ENCODE measurements at regions not wholly inside any gene's neighbourhood (a gene's known extent, or its start where the extent isn't known, plus 50 kb on each side); places are given as distances from the start of the nearest gene placed in this dataset.

DNA sequence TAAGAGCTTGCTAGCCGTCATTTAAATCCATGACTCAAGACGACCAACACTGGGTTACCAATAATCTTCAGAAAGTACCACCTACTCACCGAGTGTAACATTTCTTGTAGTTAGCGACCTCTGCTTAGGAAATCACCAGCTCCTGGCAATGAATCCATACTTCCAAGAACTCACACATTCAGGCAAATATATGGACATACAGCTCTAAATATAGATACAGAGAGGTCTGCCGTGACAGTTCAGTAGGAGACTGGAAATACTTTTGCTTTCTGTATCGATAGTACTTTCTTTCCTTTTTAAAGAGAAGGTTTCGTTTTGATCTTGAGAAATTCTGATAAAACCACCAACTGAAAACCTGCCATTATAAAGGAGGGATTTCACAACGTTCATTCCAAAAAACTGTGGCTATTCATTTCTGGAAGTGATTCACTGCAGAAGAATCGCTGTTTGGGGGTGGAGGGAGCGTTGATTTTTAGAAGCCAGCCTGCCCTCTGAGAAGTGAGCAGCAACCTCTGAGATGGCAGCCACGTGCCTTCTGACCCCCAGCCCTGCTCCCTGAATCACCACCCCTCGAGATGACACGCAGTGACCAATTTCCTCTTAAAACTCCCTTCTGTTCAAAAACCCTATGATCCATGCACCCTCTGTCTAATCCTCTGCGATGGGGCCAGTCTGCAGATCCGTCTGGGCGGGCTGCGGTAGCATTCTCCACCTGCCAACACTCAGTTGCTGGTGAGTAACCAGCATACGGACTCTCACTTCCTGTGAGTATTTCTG is 179.0 kb upstream of the KLF14 start:
- peak; percentile 87 for DNase-seq

DNA sequence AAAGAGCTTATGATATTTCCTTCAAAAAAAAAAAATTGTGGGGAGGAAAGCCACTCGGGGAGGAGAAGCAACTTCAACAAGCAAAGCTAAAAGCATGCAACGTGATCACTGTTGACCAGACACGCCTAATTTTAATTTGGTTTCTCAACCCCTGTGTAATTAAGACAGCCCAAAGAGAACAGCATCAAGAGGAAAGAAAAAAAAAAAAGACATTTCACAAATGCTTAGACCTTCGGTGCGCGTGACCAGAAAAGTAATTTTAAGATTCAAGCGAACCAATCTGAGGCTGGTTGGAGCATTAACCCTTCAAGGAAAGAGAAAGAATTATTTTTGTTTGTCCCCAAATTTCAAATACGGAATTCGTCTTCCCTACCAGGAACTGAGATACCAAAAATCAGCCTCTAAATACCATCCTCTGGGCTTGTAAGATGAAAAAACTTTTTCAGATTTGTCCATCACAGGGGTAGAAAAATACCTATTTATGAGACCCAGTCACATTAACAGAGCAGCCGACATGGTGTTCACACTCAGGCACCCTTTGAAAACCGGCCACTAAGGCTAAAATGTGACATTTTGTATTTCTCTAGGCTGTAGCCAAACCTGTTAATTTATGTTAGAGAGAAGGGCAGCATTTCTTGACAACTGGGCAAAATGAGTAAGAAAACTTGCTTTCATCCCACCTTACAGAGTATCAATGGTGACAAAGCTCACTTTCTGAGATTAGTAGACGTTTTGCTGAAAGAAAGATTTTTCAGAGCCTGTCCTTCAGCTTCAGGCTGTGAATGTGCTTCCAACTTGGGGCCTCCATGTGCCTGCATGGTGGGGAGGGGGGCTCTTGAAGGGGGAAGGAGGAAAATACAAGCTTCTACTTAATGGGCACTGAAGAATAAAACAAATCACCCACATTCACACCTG is 179.9 kb upstream of the KLF14 start:
- no peak for DNase-seq

DNA sequence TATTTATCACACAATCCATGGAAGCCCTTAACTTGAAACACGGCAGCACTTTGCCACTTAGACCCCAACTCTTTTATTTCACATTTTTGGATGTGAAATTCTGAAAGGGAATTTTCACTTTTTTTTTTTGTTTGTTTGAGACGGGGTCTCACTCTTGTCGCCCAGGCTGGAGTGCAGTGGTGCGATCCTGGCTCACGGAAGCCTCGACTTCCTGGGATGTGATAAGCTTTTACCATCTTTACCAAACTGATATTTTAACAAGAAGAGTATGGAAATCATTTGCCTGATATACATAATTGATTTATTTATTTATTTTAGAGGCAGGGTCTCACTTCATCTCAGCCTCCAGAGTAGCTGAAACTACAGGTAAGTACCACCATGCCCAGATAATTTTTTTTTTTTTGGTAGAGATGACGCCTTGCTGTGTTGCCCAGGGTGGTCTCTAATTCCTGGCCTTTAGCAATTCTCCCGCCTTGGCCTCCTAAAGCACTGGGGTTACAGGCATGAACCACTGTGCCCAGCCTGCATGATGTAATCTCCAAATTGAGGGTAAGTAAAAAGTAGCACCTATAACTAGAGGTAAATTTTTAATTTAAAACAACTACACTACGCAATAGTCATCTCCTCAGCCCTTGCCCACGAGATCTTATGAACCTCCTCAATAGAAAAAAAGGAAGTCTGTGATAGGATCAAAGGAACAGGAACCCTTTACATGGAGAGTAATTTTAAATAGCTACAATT is 180.7 kb upstream of the KLF14 start:
- DNase-seq = no peak

DNA sequence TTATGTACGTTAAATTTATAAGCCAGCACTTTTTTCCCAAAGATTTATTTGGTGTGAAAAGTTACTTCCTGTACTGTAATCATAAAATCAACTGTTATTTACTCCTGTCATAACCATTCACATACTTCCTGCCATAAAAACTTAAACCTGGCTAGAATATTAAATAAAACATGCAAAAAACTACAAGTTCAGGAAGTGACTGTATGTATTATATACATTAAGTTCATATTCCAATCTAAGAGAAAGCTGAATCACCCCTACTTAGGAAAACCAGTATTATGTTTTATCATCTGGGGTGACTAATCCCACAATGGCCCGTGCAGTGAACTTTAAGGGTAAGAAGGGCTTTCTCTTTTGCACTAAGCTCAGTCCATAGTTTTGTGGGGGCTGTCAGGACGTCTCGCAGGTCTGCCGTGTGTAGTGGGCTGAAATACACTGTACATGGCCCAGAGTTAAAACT is 183.7 kb upstream of the KLF14 start:
- DNase-seq = peak; percentile 34

DNA sequence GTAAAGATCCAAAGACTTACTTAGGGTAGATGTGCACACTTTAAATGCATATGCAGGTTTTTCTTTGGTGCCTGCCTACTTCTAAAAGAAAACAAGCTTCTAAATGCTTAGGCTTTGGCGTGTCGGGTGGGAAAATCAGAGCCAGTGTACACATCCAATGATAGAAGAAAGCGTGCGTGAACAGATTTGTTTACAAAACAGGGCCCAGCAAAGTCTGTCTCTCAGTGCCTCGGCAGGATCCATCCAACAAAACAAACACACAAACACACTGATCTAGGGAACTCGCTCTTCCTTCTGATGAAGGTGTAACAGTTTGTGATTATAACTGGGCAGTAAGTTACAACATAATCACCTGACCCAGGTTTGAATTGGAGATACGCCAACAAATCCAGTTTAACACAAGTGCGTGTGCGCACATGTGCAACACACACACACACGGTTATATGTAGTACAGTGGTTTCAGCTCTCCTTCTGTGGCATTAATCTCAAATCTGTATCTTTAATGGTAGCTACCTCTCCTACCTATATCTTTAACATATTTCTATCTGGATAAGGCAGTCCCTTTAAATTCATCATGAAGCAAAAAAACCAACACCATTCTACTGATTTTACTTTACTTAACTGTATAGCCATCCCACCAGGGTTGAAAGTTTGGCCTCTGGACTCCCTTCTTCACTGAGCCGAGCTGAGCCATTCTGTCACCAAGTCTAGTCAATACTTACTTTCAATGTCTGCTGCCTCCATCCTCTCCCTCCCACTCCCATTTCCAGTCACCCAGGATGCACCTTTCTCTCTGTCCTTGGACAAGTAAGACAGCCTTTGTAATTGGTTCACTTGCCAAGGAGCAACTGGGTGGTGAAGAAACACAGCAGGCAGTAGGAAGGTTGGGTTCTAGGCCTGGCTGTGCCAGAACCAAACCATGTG is 184.4 kb upstream of the KLF14 start:
- no peak for DNase-seq

DNA sequence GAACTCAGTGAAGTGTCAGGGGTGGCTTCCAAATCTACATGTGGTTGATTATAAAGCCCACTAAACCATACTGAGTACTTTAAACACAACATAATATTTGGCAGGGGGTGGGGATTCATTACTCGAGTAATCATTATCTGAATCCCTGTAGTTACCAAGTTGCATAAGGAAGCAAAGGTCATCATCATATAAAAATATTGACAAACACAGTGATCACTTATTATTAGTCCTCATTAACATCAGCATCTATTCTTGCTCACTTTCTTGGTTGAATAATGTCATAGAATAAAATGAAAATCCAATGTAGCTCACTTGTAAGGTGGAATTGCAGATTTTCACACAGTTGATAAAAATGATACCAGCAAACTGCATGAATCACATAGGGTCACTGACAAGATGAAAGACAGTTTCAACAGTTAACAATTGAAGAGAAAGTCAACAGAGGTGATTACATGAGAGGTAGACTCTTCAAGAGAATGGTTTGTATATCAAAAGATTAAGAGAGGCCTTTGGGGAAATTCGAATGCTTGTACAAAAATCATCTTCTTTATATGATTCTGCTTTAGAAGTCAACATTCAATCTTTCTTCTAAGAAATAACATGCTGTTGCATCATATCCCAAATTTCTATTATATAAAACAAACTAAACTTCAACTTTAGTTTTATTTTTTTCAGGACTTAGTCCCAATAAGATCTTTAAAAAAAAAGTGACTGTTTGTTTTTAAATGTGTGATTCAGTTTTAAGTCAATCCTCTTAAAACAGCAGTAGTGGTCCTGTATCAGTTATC is 185.5 kb upstream of the KLF14 start:
- DNase-seq = no peak

DNA sequence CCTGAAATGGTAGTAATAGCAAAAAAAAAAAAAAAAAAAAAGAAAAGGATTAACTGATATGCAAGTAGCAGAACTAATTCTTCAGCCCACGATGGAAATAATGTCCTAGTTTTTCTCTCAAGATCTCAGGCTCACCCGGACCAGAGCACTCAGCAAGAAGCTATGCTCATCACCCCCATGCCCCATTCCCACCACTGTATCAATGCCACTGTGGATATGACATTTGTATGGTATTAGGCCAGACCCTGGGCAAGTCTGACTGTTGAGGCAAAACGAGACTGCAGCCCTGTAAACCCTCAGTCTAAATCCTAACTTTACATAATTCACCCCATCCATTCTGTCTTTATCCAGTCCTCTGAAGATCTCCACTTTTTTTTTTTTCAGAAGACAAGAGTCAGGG is 186.1 kb upstream of the KLF14 start:
- DNase-seq = no peak

DNA sequence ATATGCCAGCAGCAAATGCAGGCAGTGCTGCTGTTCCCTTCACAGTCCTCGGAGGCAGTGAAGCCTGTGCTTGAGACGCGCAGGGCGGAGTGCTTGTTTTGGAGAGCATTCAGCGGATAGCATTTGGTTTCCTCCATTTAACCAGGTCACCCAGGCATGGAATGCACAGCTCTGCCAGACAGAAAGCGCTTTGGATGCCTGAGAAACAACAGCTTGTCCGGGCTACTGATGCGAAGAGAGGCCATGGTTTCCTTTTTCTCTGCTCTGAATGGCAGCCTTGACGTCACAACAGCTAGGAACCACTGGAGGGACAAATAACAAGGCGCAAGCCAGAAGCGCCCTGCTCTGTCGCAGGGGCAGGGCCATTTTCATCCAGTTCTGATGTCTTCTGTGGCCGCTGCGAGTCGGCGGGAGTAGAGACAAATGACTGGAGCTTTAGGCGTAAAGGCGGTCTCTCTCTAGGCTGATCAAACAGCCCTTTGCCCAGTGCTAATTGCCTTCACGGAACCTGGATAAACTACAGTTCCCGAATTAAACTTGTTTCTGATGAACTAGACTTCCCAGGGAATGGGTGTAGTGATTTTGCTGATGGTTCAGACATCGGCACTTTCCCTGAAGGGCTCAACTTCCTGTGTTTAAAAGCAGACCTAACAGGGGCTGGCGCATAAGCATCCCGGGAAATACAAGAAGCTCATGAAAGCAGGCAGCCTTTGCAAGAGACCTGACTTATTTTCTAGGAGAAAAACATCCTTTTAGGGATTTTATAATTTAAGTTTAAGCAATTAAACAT is 187.6 kb upstream of the KLF14 start:
- no peak for DNase-seq

DNA sequence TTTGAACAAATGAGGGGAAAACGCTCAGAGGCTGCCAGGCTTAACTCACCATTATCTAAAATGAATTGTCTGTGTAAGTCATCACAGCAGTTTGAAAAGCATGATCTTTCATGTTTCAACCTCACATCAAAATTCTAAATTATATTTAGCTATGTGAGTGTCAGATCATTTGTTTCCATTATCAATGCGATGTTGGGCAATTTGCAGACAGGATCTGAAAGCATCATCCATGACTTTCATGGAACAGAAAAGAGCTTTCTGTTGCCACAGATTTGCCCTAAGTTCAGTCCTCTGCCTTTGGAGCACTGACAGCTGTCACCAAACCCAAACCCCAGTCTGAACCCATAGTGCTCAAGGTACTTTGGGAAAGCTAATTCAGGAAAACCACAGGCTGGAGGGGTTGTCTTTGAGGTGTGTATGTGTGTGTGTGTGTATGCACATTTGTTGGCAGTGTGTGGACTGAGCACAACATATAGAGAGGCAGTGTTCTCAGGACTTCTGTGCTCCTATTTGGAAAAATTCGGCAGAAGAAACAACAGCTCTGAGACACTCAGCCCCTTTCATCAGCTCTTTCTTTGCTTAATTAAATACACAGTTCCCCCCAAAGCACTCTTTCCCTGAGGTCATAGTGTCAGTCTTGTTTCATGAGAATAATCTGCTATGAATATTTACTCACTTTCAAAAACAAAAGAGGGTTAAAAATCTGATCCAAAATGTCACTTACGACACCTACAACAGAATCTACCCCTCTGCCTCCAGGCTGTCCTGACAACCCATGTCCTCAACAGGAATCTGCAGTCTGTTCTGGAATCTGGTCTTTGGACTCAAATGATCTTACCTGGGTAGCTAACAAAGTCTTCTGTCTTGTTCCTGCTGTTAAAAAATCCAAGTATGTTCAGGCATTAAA is 188.5 kb upstream of the KLF14 start:
- DNase-seq = no peak

DNA sequence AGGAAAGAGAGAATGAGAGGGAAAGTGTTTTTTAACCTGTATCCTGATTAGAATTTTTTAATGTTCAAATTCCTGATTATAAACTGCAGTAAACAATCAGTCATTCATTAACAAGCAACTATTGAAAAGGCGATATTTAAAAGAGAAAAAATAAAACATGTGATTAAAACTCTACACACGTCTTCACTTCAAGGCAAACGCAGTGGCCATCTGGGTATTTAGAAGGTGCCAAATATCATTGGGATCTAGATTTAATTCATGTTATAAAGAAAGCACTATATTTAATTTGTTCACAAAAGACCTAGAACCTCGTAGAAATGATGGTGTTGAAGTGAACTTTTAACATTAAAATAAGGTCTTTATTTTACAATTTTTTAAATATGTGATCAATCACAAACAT is 189.4 kb upstream of the KLF14 start:
- DNase-seq = no peak

DNA sequence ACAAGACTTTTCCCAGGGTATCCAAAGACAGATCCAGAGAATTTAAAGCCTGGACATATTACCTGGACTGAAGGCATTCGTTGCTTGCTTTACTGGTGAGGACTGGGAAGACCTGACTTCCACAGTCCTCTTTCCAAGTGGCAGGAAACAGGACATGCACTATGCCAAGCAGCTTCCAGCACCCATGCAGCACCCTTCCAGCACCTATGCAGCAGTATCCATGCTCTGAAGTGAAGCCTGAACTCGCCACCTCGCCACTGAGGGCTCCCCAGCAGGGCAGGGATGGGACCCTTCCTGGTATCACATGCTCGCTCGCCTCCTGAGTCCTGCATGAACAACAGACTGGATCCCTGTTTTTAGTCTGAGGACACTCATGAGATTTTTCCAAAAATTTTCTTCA is 189.9 kb upstream of the KLF14 start:
- no peak for DNase-seq

DNA sequence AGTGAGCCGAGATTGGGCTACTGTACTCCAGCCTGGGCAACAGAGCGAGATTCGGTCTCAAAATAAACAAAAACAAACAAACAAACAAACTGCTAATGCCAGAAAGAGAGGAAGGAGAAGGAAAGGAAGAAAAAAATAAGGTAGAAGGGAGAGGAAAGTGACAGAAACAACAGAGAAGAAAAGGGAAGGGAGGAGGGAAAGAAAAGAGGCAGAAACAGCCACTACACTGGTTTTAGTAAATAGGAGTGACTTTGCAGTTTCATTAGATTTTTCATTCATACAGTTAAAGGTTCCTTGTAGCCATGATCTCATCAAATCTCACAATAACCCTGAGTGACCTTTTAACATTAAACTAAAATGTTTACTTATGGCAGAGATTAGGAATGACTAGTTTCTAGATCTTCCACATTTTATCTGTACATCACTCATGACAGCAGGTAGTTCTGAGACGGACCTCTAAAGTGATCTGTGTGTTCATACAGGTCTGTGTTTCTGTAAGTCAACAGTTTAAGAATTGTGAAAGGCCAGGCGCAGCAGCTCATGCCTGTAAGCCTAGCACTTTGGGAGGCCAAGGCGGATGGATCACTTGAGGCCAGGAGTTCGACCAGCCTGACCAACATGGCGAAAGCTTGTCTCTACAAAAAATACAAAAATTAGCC is 191.3 kb upstream of the KLF14 start:
- peak; percentile 43 for DNase-seq

DNA sequence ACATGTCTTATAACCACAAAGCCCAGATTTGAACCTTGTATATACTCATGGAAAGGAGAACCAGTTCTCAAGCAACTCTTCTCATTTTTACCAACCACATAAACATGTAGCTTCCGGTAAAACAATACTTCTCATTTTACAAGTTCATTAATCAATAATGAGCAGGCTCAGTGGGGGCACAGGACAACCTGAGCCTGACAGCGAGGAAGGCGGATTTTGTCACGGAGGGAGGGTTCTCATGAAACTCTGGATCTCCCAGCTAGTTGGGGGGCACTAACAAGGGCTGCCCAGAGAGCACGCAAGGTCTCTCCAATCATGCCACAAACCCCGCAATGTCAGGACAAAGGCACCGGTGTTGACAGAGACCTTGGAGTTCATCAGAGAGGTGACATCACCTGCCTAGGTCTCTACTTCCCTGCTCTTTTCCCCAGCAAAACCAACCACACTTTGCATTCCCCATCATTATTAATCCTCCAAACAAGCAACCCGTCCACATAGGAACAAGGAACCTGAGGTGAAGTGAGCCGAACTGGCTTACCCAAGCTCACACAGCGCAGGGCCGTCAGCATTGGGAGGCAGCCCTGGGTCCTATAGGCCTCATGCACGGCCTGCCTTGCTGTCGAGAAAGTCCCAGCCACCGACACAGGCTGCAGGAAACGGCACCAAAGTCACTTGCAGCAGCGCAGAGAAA is 192.1 kb upstream of the KLF14 start:
- DNase-seq = peak; percentile 72

DNA sequence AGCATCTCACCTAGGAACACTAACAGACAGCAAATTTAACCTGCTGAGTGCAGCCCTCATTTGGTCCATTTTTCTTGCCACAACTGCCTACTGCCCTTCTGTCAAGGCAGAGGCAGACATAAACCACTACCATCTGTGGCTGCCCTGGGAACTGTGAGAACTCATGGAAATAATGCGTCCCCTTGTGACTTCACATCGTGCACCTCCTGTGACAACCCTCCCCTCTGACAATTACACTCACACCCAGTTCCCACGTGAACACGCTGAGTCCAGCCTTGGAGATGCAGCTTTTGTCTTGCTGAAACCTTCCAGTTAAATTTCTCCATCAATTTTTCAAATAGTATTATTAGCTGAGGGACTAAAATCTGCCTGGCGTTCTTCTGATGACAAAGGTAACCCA is 193.1 kb upstream of the KLF14 start:
- DNase-seq = no peak

DNA sequence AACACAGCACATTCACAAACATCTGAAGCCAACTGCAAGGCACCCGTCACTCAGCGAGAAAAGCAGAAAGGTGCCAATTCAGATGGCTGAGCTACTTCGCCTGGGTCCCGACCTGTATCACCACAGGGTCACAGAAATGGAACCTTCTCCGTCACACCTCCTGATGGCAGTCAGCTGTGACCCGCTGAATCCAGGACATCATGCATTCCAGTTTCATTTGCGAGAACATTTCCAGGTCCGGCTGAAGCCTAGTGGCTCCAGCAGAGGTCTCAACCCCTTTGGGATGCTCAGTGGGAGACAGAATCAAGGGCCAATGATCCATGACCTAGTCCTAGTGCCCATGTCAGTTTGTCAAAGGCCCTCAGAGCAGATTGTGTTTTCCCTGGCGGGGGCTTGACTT is 193.6 kb upstream of the KLF14 start:
- no peak for DNase-seq

DNA sequence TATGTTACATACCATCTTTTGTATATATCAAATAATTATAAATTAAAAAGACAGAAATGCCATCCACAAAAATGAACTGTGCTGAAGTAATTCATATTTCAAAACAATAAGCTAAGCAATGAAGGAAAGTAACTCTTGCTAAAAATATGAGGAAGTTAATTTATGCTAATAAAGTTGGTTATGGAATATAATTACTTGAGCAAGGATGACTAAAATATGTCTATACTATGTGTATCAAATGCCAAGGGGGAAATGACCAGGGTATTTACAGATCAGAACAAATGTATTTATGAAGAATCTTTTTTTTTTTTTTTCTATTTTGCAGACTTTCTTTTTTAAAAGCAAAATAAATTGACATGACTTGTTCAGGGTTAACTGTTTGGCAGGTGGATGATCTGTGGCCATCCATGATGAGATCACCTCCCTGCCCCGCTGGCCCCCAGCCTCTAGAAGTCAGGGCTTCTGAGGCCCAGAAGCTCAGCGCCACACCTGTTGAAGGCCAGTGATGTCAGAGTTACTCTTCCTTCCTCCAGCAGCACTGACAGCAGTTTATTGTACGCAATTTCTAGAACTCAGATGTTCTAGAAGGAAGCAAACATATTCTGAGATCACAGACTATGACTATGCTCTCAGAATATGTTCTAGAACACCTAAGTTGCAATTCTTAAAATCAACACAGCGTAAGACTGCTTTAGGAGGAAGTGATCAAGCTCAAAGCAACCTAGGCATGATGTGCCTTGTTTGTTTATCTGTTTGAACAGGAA is 196.1 kb upstream of the KLF14 start:
- no peak for DNase-seq

DNA sequence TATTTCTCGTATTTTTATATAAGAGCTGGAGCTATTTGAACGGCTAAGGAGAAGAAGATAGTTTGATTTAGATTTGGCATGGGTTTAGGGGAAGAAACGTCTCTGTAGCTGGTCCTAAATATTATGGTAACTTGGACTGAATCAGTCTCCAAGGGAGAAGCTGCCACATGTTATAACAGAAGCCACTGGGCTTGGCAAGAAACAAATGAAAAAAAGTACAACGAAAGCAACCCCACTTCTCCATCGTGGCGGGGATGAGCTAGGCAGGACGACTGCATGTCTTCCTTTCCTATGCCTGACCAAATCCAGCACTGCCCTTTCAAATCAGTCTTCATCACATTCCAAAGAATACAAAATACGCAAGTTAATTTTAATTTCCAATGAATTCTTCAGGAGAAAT is 196.7 kb upstream of the KLF14 start:
- DNase-seq = no peak

All from hematopoietic multipotent progenitor cell treated with erythropoietin and hydrocortisone succinate and interleukin-3 and kit ligand, for 4 days (in vitro differentiated cells).